MV-4-11 (cell line): ENCODE measurements at regions not wholly inside any gene's neighbourhood (a gene's known extent, or its start where the extent isn't known, plus 50 kb on each side); places are given as distances from the start of the nearest gene placed in this dataset.

Experiments used
- DNase-seq: peaks from one replicate; lab custom pipeline; 2025; lab: John Stamatoyannopoulos, UW

DNA sequence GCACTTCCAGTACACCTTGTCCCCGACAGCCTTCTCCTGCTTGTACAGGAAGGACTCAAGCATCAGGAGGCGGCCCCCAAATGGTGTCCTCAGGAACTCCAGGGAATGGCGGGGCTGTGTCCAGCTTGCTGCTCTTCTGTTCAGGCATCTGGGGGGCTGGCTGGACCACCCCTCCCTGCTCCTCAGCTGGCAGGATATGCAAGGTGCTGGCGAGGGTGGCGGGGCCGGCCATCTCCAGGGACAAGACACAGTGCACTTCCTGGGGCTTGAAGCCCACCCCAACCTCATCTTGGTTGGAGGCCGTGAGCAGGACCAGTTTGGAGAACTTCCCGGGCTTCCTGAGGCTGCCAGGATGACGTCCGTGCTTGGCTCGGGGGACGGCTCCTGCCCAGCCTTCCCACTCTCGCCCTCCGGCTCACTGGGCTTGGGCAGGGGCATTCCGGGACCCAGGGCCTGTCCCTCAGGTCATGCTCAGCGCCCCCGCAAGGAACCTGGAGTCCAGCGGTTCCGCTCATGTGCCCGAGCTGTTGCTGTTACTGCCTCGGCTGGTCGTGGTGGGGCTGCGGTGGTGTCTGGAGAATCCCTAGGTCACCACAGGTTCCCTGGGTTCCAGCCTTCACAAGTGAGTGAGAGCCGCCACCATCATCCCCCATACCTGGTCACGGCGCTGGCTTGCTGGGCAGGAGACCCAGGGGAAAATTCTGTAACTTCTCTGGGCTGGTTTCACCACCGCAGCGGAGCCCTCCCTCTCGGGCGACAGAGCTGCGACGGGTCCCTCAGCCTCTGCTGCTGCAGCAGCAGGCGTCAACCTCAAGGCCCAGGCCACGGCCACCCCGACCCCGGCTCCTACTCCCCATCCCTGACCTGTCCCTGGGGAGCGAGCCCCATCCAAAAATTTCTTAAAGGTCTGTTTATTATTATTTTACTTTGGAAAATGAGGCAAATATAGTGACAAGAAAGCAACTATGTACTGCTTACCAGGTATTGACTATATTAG is 82.8 kb upstream of the FXR1 start:
- DNase-seq: no peak

DNA sequence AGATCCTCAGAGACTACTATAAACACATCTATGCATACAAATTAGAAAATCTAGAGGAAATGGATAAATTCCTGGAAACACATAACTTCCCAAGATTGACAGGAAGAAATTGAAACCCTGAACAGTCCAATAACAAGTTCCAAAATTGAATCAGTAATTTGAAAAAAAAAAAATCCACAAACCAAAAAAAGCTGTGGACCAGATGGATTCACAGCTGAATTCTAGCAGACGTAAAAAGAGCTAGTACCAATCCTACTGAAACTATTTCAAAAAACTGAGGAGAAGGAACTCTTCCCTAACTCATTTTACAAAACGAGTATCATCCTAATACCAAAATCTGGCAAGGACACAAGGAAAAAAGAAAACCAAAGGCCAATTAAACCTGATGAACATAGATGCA is 77.0 kb upstream of the FXR1 start:
- no peak for DNase-seq

DNA sequence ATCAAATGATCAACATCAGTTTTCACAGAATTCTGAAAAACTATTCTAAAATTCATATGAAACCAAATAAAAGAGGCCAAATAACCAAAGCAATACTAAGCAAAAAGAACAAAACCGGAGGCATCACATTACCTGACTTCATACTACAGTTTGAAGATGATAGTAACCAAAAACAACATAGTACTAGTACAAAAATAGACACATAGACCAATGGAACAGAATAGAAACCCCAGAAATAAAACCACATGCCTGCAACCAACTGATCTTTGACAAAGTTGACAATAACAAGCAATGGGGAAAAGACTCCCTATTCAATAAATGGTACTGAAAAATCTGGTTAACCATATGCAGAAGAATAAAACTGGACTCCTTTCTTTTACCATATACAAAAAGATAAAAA is 75.7 kb upstream of the FXR1 start:
- no peak for DNase-seq

DNA sequence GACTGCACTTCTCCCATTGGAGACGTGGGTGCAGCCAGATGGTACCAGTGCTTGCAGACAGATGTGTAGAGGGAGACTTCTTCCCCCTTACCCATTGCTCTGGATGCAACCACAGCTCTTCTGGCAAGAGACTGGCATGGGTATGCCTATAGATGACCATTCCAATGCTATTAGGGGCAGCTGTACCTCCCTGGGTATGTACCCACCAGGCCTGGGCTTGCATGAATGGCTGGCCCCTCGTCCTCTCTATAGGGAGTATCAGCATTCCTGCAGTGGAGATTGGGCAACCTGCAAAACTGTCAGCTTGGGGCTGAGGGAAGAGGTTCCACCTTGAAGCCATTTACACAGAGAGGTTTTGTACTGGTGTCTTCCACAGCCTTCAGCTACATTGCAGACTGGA is 57.6 kb upstream of the FXR1 start:
- DNase-seq: no peak

DNA sequence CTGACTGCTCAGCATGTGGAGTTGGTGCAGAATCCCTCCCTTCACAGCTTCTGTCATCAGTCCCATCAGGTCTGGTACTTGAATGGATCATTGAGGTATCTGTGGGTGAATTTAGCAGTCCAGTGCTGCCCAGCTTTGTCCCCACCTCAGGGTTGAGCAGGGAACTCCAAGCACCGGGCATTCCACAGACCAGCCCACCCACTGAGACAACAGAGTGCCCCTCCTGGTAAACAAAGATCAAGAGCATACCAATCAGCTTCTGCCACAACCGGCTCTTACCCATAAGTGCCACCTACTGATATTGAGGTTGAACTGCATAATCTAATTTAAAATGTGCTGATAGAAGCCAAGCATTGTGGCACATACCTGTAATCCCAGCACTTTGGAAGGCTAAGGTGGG is 57.1 kb upstream of the FXR1 start:
- no peak for DNase-seq

DNA sequence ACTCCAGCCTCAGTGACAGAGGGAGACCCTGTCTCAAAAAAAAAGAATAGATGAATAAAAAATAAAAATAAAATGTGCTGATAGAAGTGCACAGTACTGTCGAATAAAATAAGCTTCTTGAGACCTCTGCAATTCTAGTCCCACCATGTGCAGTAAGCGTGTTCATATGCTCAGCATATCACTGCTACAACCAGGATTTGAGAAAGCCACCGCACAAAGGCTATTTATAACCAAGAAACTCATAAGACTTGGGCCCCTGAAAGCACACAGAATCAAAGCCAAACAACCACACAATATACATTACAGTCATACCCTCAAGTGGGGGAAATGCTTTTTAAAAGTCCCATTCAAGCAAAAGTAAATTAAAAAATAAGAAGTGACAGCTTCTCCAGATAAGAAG is 56.5 kb upstream of the FXR1 start:
- DNase-seq: no peak

DNA sequence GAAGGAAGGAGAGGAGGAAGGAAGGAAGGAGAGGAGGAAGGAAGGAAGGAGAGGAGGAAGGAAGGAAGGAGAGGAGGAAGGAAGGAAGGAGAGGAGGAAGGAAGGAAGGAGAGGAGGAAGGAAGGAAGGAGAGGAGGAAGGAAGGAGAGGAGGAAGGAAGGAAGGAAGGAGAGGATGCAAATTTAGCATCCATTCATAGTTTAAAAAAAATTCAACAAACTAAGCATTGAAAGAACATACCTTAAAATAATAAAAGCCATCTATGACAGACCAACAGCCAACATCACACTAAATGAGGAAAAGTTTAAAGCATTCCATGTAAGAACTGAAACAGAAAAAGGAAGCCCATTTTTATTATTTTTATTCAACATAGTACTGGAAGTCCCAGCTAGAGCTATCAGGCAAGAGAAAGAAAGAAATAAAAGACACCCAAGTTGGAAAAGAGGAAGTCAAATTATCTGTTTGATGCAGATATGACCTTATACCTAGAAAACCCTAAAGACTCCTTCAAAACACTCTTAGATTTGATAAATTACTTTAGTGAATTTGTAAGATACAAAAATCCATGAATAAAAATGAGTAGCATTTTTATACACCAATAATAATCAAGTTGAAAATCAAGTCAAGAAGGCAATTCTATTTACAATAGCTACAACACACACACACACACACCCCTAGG is 52.2 kb upstream of the FXR1 start:
- no peak for DNase-seq
